MM.1S (cell line): ENCODE measurements at regions not wholly inside any gene's neighbourhood (a gene's known extent, or its start where the extent isn't known, plus 50 kb on each side); places are given as distances from the start of the nearest gene placed in this dataset.

ENCODE experiments used
- DNase-seq: peaks from one replicate; pipeline ENCODE4 v3.0.0-alpha.2; 2015
- H2AFZ ChIP-seq: fragments of 300-600 bp; sonication (generic); 2 replicates; pipeline ENCODE4 v1.6.0; 2016; ENCODE audit warnings: antibody characterized with exemption, low read length
- H3F3A ChIP-seq: fragments of 300-600 bp; sonication (generic); 2 replicates; pipeline ENCODE4 v1.6.1; 2016; ENCODE audit warnings: mild to moderate bottlenecking, antibody characterized with exemption, low read length, moderate library complexity, mixed read lengths; ENCODE audit not compliant: insufficient read depth
- H3K27ac ChIP-seq: fragments of 300-600 bp; sonication (generic); 2 replicates; pipeline ENCODE4 v1.5.1; 2016; ENCODE audit warnings: mild to moderate bottlenecking, low read length
- H3K27me3 ChIP-seq: fragments of 300-600 bp; sonication (generic); replicated peaks from 2 replicates; pipeline ENCODE4 v1.6.0; 2016; ENCODE audit warnings: low read length; ENCODE audit not compliant: insufficient read depth
- H3K36me3 ChIP-seq: fragments of 300-600 bp; sonication (generic); replicated peaks from 2 replicates; pipeline ENCODE4 v1.6.1; 2016; ENCODE audit warnings: mild to moderate bottlenecking, low read length, mixed read lengths; ENCODE audit not compliant: insufficient read depth
- H3K4me1 ChIP-seq: fragments of 300-600 bp; sonication (generic); 2 replicates; pipeline ENCODE4 v1.6.1; 2016; ENCODE audit warnings: low read length, mixed read lengths
- H3K4me2 ChIP-seq: fragments of 300-600 bp; sonication (generic); 2 replicates; pipeline ENCODE4 v1.6.0; 2016; ENCODE audit warnings: low read depth, low read length
- H3K4me3 ChIP-seq: fragments of 300-600 bp; sonication (generic); 2 replicates; pipeline ENCODE4 v1.5.1; 2016; ENCODE audit warnings: low read length, mixed read lengths
- H3K79me2 ChIP-seq: fragments of 300-600 bp; sonication (generic); 2 replicates; pipeline ENCODE4 v1.6.1; 2016; ENCODE audit warnings: mixed run types, low read length, mixed read lengths
- H3K9ac ChIP-seq: fragments of 300-600 bp; sonication (generic); 2 replicates; pipeline ENCODE4 v1.6.1; 2016; ENCODE audit warnings: low read length, mixed read lengths
- H3K9me2 ChIP-seq: fragments of 300-600 bp; sonication (generic); replicated peaks from 2 replicates; pipeline ENCODE4 v1.6.1; 2016; ENCODE audit warnings: mild to moderate bottlenecking, low read length, mixed read lengths; ENCODE audit not compliant: insufficient read depth
- H3K9me3 ChIP-seq: fragments of 300-600 bp; sonication (generic); replicated peaks from 2 replicates; pipeline ENCODE4 v1.6.1; 2016; ENCODE audit warnings: mild to moderate bottlenecking, low read length, mixed read lengths; ENCODE audit not compliant: insufficient read depth
- H4K20me1 ChIP-seq: fragments of 300-600 bp; sonication (generic); 2 replicates; pipeline ENCODE4 v1.6.1; 2016; ENCODE audit warnings: mild to moderate bottlenecking, low read length, moderate library complexity, mixed read lengths; ENCODE audit not compliant: insufficient read depth
- CTCF ChIP-seq: fragments of 300-600 bp; sonication (generic); IDR thresholded peaks from 2 replicates; pipeline ENCODE4 v1.5.1; 2016; ENCODE audit warnings: antibody characterized with exemption, low read length, mixed read lengths
- EZH2 ChIP-seq: fragments of 300-600 bp; sonication (generic); optimal IDR thresholded peaks from 2 replicates; pipeline ENCODE3; 2017; ENCODE audit warnings: low read depth, mild to moderate bottlenecking, antibody characterized with exemption, low read length, mixed read lengths
- EZH2phosphoT487 ChIP-seq: fragments of 300-600 bp; sonication (generic); IDR thresholded peaks from 2 replicates; pipeline ENCODE4 v1.6.1; 2018; ENCODE audit warnings: antibody characterized with exemption, low read length

GRCh38 chr11:116653206-116653605, 119.6 kb downstream of the BUD13 start:
- no peaks in the 10 kb centered on the region for H3K27me3 ChIP-seq
- no peak overlapping the region for H3K27ac ChIP-seq
- H2AFZ ChIP-seq = no peak overlapping the region
- H3K36me3 ChIP-seq = no peaks in the 10 kb centered on the region
- no peak overlapping the region for H3K4me3 ChIP-seq
- H4K20me1 ChIP-seq = no peaks in the 10 kb centered on the region
- H3K9ac ChIP-seq = no peak overlapping the region
- H3K9me3 ChIP-seq = no peaks in the 10 kb centered on the region
- no peaks in the 10 kb centered on the region for H3F3A ChIP-seq
- H3K9me2 ChIP-seq = no peaks in the 10 kb centered on the region
- H3K4me1 ChIP-seq = no peaks in the 10 kb centered on the region
- TF ChIP-seq EZH2phosphoT487 = no peak
- TF ChIP-seq CTCF = no peak
- no peak for TF ChIP-seq EZH2
- no peak for DNase-seq
- H3K79me2 ChIP-seq = no peaks in the 10 kb centered on the region
- H3K4me2 ChIP-seq = no peak overlapping the region

GRCh38 chr11:116651737-116652237, 121.0 kb downstream of the BUD13 start:
- TF ChIP-seq CTCF (no peak), EZH2 (no peak), EZH2phosphoT487 (no peak)

GRCh38 chr11:116651098-116651736, 121.6 kb downstream of the BUD13 start:
- DNase-seq = no peak
- Histone ChIP-seq H2AFZ (no peak overlapping the region), H3K27me3 (no peaks in the 10 kb centered on the region), H3K9me3 (no peaks in the 10 kb centered on the region), H3F3A (no peaks in the 10 kb centered on the region), H4K20me1 (no peaks in the 10 kb centered on the region), H3K9ac (no peak overlapping the region), H3K9me2 (no peaks in the 10 kb centered on the region), H3K79me2 (no peaks in the 10 kb centered on the region), H3K36me3 (no peaks in the 10 kb centered on the region), H3K4me1 (no peaks in the 10 kb centered on the region), H3K4me2 (no peak overlapping the region), H3K27ac (no peak overlapping the region), H3K4me3 (no peak overlapping the region)
- TF ChIP-seq EZH2phosphoT487 (no peak), CTCF (no peak)

More at GRCh38 chr11:116651737-116652237, 121.0 kb downstream of the BUD13 start:
- Histone ChIP-seq H3F3A (no peaks in the 10 kb centered on the region), H3K4me1 (no peaks in the 10 kb centered on the region), H3K9me3 (no peaks in the 10 kb centered on the region), H3K79me2 (no peaks in the 10 kb centered on the region), H3K27me3 (no peaks in the 10 kb centered on the region), H3K36me3 (no peaks in the 10 kb centered on the region), H3K9ac (no peak overlapping the region), H2AFZ (no peak overlapping the region), H4K20me1 (no peaks in the 10 kb centered on the region), H3K4me2 (no peak overlapping the region), H3K27ac (no peak overlapping the region), H3K9me2 (no peaks in the 10 kb centered on the region), H3K4me3 (no peak overlapping the region)
- DNase-seq = no peak
